Activated B cell treated with CpG ODN at 0.5 μM for 24 hours (primary cell): ENCODE measurements at regions not wholly inside any gene's neighbourhood (a gene's known extent, or its start where the extent isn't known, plus 50 kb on each side); places are given as distances from the start of the nearest gene placed in this dataset.

Source experiments
- ATAC-seq: fragments of 200-7000 bp; cut with Tn5 transposase; one replicate; pipeline ENCODE4 v1.10.0; 2021; ENCODE audit warnings: low read depth, mild to moderate bottlenecking, moderate library complexity
- CTCF ChIA-PET: fragments of 350-600 bp; sonication (Branson Sonifier 250); formaldehyde crosslinking; loops from one replicate; lab custom pipeline; 2021; ENCODE audit warnings: antibody characterized with exemption; lab: Charles Lee
- POLR2A ChIA-PET: fragments of 350-600 bp; sonication (Branson Sonifier 250); formaldehyde crosslinking; loops from one replicate; lab custom pipeline; 2021; ENCODE audit warnings: antibody characterized with exemption; lab: Charles Lee
- DNase-seq: peaks from one replicate; pipeline ENCODE4 v3.0.0; 2022
- H3K27ac Mint-ChIP-seq: one replicate; pipeline ENCODE4 v1.8.0; 2020; ENCODE audit warnings: mixed read lengths
- H3K27me3 Mint-ChIP-seq: one replicate; pipeline ENCODE4 v1.8.0; 2021; ENCODE audit warnings: mixed read lengths
- H3K36me3 Mint-ChIP-seq: one replicate; pipeline ENCODE4 v1.8.0; 2021; ENCODE audit warnings: low read depth, mixed read lengths
- H3K4me1 Mint-ChIP-seq: one replicate; pipeline ENCODE4 v1.8.0; 2021; ENCODE audit warnings: mixed read lengths
- H3K4me3 Mint-ChIP-seq: one replicate; pipeline ENCODE4 v1.8.0; 2020; ENCODE audit warnings: mild to moderate bottlenecking, mixed read lengths
- H3K9me3 Mint-ChIP-seq: one replicate; pipeline ENCODE4 v1.8.0; 2020; ENCODE audit warnings: mixed read lengths
- CTCF ChIP-seq: fragments of 200-600 bp; IDR thresholded peaks from one replicate; pipeline ENCODE4 v1.8.0; 2022; ENCODE audit warnings: antibody characterized with exemption, mild to moderate bottlenecking
- intact Hi-C: fragments of 100-400 bp; cut with micrococcal nuclease; formaldehyde crosslinking; loops from one replicate; pipeline ENCODE4 v1.15.1; 2024

GRCh38 chr2:150047620-150048222 is 439.7 kb downstream of the RND3 start:
- no peaks in the 10 kb centered on the region for H3K4me1 Mint-ChIP-seq
- intact Hi-C loops = no loop called here
- H3K27ac Mint-ChIP-seq = no peak overlapping the region
- no peak for DNase-seq
- ATAC-seq = no peak
- H3K4me3 Mint-ChIP-seq = no peak overlapping the region
- CTCF ChIA-PET = no interaction called here
- POLR2A ChIA-PET = no interaction called here
- no peaks in the 10 kb centered on the region for H3K36me3 Mint-ChIP-seq
- no peak for TF ChIP-seq CTCF
- H3K9me3 Mint-ChIP-seq = peaks cover 5% of the 10 kb centered on the region
- H3K27me3 Mint-ChIP-seq = no peaks in the 10 kb centered on the region

- POLR2A ChIA-PET = no interaction called here
- Mint-ChIP-seq H3K4me3 (no peak overlapping the region), H3K36me3 (no peaks in the 10 kb centered on the region), H3K27me3 (no peaks in the 10 kb centered on the region), H3K27ac (no peak overlapping the region), H3K9me3 (peaks cover 3% of the 10 kb centered on the region), H3K4me1 (no peaks in the 10 kb centered on the region)
- TF ChIP-seq CTCF = no peak
- intact Hi-C loops = no loop called here
- CTCF ChIA-PET = no interaction called here
- ATAC-seq (no peak), DNase-seq (no peak)
These were observed 440.7 kb downstream of the RND3 start for GRCh38 chr2:150046810-150047209.

GRCh38 chr2:150046211-150046610 is 441.3 kb downstream of the RND3 start:
- H3K27ac Mint-ChIP-seq = no peak overlapping the region
- intact Hi-C loops = no loop called here

GRCh38 chr2:150045601-150046000 is 441.9 kb downstream of the RND3 start:
- POLR2A ChIA-PET = no interaction called here
- Mint-ChIP-seq H3K27ac (no peak overlapping the region), H3K4me1 (no peaks in the 10 kb centered on the region), H3K36me3 (no peaks in the 10 kb centered on the region), H3K27me3 (no peaks in the 10 kb centered on the region), H3K4me3 (no peak overlapping the region), H3K9me3 (peaks cover 3% of the 10 kb centered on the region)
- DNase-seq (no peak), ATAC-seq (no peak)
- intact Hi-C loops = no loop called here
- TF ChIP-seq CTCF = no peak
- CTCF ChIA-PET = no interaction called here

More at GRCh38 chr2:150046211-150046610, 441.3 kb downstream of the RND3 start:
- ChIA-PET CTCF (no interaction called here), POLR2A (no interaction called here)
- no peaks in the 10 kb centered on the region for H3K27me3 Mint-ChIP-seq
- H3K4me3 Mint-ChIP-seq = no peak overlapping the region
- H3K4me1 Mint-ChIP-seq = no peaks in the 10 kb centered on the region
- peaks cover 3% of the 10 kb centered on the region for H3K9me3 Mint-ChIP-seq
- DNase-seq = no peak
- no peak for ATAC-seq
- no peak for TF ChIP-seq CTCF
- H3K36me3 Mint-ChIP-seq = no peaks in the 10 kb centered on the region

GRCh38 chr2:150043172-150043500 is 444.3 kb downstream of the RND3 start:
- no peaks in the 10 kb centered on the region for H3K36me3 Mint-ChIP-seq
- intact Hi-C loops = no loop called here
- ATAC-seq (no peak), DNase-seq (no peak)
- no peaks in the 10 kb centered on the region for H3K4me1 Mint-ChIP-seq
- no peaks in the 10 kb centered on the region for H3K9me3 Mint-ChIP-seq
- H3K27ac Mint-ChIP-seq = no peak overlapping the region
- ChIA-PET CTCF (interaction anchor here (0.7 kb wide), 1 partner anchor 624 kb away, joined by 3 read pairs; no protein-coding TSS in a partner anchor), POLR2A (no interaction called here)
- no peak overlapping the region for H3K4me3 Mint-ChIP-seq
- no peaks in the 10 kb centered on the region for H3K27me3 Mint-ChIP-seq
- TF ChIP-seq CTCF = no peak
